Anterior cingulate cortex (tissue), 58 donors: ENCODE measurements at regions not wholly inside any gene's neighbourhood (a gene's known extent, or its start where the extent isn't known, plus 50 kb on each side); places are given as distances from the start of the nearest gene placed in this dataset.

Experiments used
- DNase-seq, 58 donors: peaks; one replicate each; lab custom pipeline; 2025; lab: John Stamatoyannopoulos, UW

DNA sequence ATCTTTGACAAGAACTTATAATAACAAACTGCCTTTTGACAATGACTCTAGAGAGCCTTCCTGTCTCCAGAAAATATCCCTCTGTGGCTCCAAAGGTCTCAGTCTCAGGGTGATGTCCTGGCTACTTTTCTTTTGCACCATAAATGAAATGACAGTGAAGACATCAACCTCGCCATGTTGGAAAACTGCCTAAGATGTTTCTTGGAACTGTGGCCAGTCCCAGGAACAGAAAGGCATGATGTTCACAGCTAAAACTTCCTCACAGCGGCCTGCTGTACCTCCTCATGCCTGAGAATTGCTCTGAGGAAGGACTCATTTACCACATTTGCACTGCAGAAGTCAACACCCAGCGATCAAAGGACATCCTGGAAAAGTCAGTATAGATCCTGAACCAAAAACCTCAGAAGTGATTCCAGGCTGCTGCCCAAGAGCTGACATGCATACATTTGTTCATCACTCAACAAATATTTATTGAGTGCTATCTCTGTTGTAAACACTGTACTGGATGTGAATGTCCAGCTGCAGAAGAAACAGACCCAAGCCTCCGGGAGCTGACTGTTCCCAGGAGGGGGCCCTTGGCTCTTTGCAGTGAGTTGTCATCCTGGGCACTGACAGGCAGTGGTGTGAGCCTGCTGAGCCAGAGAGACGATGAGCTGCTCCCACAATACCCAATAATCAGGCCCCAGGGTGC lies 64.3 kb upstream of the ACSL3 start:
- DNase-seq = peak in 12 of 58 donors; percentile 2 to 45 (median 13)

DNA sequence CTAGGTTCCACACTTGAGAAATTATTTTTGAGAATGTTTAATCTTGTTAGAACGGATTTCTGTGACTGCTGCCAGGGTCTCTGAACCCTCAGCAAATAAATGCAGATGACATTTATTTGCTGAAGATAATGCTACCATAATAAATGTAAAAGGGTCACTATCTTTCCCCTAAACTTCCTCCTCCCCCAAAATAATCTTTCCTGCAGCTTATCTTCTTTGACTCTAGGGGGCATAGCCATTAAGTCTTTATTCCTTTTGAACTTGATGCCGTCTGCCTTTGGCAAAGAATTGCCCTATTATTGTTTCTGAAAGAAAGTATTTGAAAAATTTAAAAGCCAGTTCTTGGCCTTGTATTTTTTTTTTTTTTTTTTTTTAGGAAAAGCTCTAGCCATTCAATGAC lies 63.6 kb upstream of the ACSL3 start:
- peak in 1 of 58 donors; percentile 15 for DNase-seq

DNA sequence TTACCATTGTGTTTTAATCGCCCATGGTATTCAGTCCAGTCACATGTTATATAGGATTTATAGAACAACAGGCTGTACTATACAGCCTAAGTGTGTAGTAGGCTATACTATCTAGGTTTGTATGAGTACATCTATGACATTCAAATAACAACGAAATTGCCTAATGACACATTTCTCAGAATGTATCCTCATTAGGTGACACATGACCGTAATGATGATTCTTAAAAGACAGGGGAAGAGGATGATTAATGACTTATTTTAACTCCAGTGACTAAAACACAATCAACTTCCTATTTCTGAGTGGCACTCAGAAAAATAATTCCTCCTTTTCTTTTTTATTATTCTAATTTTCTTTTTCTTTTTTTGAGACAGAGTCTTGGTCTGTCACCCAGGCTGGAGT lies 63.0 kb upstream of the ACSL3 start:
- DNase-seq = no peak

DNA sequence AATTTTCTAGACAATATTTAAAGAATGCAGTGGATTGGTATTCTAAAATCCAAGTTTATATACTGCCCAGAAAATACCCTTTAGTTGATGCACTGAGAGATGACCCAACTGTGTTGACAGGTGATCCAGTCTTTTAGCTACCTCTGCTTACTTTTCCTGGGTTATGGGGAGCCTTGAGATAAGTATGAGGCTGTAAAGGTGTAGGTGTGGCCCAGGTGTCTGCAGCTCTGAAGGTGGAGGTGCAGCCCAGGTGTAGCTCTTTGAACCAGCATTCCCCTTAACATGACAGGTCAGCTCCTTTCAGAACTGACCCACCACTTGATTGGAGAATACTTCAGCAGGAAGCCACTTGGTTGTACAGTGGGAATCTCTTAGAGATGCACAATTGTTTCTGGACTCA lies 62.3 kb upstream of the ACSL3 start:
- no peak for DNase-seq

DNA sequence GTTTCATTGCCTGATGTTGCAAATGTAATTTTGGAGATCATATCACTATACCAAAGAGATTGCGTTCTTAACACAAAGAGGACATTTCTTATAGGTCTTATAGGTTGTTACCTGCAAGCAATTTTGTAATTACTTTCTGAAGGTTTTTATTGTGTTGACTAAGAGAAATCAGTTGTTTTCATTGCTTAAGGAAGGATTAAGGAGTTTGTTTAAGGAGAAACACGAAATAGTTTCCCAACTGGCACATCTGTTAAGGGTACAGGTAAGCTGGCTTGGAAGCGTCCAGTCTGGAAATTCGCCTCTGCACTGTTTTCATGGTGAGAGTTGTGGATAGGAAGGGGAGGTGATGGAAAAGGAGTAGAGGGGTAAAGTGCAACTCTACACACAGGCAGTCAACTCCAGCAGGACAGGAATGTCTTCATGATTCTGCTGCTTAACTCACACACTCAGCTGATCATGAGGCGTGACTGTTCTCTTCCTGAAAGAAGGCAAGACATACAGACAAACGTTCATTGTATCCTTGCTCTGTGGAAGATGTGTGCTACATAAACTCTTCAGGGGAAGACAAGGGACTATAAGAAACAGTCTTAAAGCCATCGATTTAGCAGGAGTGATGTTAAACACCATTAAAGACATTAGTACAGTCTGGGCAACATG lies 61.4 kb upstream of the ACSL3 start:
- DNase-seq = no peak

DNA sequence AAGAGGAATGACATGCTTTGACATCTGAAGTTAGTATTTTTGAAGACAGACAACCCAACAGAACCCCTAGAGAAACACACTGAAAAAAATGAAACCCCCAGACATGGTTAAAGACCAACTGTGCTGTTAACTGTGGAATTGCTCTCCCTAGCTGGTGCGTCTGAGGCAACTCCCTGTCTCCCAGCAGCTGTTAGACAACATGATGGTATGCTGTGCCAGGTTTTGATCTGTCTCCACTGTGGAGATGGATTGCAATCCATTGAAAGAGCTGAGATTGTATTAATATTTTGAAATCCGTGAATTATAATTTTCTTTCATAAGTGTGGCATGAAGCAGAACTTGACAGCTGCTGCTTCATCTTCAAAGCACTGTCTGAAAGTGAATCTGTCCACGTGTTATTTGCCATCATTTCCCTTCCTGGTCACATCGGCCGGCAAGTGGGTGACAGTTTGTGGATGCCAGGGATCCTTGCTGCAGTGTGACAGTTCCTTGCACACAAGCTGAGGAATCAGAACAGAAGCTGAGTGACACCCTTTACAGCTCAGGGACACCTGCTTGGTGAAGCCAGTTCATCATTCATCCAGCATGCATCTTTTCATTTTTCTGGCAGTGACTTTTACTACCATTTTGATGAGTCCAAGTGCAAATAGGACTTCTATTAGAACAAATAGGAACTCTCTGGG lies 58.2 kb upstream of the ACSL3 start:
- DNase-seq = no peak

DNA sequence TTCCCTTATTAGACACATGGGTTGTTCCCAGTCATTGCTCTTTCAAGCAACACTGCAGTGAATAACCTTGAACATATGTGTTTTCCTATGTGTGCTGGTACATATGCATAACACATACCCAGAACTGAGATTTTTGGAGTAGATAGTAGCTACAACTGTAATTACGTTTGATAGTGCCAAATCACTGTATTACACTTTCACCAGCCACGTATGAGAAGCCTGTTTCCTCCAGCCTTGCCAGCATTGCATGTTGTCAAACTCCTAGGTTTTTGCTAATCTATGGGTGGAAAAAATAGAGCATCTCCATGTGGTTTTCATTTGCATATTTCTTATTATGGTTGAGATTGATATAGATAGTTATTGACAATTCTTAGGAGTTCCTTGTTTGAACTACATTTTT lies 56.5 kb upstream of the ACSL3 start:
- no peak for DNase-seq

DNA sequence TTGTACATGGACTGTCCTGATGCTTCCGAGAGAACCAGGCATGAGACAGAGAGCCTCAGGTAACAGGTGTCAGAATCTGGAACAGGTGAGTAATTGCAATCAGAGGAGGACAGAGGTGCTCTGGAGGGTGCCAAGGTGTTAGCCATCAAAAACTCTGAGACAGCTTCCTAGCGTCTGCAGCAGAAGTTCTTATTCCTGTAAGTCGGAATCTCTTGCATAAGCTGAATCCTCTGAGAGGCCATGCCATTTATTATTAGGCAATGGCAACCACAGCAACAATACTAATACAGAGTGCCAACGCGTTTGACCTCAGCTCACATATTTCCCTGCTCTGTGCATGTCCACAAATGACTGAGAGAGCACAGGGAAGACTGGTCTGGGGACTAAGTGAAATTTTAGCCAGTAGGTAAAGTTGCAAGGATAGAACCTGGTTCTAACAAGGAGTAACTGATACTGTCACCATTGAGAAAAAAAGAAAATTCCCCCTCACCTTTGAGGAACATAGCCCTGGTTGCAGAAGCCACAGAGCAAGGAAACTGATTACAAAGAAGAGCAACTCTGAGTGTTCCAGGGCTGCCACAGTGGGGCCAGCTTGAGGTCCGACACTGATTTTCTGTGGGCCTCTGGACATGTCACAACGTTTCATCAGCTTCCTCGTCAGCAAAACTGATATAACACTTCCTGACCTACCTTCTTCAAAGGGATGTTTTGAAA lies 55.1 kb upstream of the ACSL3 start:
- DNase-seq = no peak

DNA sequence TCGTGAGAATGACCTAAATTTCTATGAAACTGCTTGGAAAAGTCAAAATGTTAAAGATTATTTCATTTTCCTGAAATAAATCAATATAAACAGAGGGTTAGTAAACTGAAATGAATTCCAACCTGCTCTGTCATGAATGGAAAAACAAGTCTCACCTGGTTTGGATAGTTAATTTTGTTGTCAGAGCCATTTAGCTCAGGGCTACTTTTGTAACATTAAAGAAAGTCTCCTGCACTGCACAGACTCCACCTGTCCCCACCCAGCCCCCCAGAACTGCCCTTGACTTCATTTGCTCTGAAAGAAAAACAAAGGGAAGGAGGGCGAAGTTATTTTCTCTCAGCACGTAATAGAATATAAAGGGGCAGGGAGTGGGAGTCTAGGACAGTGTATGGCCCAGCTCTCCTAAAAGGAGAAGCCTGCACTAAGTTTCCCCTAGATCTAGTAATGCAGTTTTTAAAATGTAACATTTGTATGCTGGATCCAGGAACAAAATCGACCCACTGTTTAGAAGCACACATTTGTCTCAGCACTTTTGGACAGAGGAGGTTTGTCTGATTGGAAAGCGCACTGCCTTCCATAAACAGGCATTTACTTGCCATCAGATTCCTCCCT lies 54.2 kb upstream of the ACSL3 start:
- DNase-seq = no peak

DNA sequence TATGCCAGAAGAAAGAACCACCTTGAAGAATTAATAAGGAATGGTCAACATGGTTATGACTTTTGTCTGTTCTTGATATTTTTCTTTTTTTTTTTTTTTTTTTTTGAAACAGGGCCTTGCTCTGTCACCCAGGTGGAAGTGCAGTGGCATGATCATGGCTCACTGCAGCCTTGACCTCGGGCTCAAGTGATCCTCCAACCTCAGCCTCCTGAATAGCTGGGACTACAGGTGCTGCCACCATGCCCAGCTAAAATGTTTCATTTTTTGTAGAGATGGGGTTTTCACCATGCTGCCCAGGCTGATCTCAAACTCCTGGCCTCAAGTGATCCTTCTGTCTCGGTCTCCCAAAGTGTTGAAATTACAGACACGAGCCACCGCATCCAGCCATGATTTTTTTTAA lies 53.4 kb upstream of the ACSL3 start:
- no peak for DNase-seq

DNA sequence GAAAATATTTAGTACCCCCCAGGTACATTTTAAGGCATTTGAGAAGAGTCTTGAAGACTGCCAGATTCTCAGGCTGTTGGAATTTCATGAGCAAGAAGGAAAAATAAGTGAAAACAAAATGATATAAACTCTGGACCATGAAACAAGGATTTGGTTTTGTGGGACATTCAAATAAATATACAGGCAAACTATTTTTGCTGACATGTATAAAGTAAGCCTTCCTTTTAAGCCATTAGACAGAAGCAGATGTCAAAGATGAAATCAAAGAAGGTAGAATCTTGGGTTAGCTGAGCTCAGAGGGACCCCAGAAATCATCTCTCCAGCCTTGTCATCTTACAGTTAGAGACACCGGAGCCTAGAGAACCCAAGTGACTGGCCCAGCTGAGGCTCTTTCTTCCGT lies 51.3 kb upstream of the ACSL3 start:
- DNase-seq = no peak

DNA sequence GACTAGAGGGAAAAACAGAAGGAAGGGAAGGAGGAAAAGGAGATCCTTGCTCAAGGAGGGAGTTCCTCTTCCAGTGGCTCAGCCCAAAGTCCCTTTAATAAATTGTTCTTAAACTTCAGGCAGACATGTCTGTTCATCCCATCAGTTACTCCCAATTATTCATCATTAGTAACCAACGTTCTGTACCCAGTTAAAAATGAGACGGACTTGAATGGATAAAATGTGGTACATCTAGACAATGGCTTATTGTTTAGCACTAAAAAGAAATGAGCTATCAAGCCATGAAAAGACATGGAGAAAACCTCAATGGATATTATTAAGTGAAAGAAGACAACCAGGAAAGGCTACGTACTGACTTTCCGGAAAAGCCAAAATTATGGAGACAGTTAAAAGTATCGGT lies 50.8 kb upstream of the ACSL3 start:
- no peak for DNase-seq
